GM10248 (cell line): ENCODE measurements at regions not wholly inside any gene's neighbourhood (a gene's known extent, or its start where the extent isn't known, plus 50 kb on each side); places are given as distances from the start of the nearest gene placed in this dataset.

Experiments
- CTCF ChIA-PET: fragments of 300-600 bp; sonication (Branson Sonifier 250); formaldehyde crosslinking; extraction: SDS; loops from one replicate; lab custom pipeline; 2021; ENCODE audit warnings: antibody characterized with exemption; lab: Yijun Ruan, JAX
- POLR2A ChIA-PET: fragments of 350-650 bp; sonication (Branson Sonifier 250); formaldehyde crosslinking; extraction: SDS; loops from one replicate; lab custom pipeline; 2020; ENCODE audit warnings: antibody characterized with exemption; lab: Yijun Ruan, JAX
- DNase-seq: peaks from one replicate; pipeline ENCODE4 v3.0.0; 2012; ENCODE audit errors: extremely low spot score
- TF ChIP-seq, protein P1 (sequence below): IDR thresholded peaks from 2 replicates; pipeline ENCODE4 v1.5.1; 2012; ENCODE audit warnings: mild to moderate bottlenecking, low read depth; ENCODE audit errors: extremely low read depth, missing control alignments, control extremely low read depth

DNA sequence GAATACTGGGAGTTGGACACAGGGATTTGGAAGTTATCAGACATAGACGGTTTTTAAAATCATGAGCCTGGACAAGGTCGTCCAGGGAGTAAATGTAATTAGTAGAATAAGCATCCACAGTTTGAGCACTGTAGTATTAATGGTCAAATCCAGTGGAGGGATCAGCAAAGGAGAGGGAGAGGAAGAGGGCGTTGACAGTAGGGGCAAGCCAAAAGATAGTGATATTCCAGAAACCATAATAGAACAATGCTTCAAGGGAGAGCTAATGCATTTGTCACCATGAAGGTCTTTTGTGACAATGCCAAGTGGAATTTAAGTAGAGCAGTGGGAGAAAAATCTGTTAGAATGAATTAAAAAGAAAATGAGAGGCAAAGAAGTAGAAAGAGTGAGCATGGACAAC lies 68.9 kb upstream of the SLC5A12 start:
- POLR2A ChIA-PET: no interaction called here
- TF ChIP-seq, protein P1, sequence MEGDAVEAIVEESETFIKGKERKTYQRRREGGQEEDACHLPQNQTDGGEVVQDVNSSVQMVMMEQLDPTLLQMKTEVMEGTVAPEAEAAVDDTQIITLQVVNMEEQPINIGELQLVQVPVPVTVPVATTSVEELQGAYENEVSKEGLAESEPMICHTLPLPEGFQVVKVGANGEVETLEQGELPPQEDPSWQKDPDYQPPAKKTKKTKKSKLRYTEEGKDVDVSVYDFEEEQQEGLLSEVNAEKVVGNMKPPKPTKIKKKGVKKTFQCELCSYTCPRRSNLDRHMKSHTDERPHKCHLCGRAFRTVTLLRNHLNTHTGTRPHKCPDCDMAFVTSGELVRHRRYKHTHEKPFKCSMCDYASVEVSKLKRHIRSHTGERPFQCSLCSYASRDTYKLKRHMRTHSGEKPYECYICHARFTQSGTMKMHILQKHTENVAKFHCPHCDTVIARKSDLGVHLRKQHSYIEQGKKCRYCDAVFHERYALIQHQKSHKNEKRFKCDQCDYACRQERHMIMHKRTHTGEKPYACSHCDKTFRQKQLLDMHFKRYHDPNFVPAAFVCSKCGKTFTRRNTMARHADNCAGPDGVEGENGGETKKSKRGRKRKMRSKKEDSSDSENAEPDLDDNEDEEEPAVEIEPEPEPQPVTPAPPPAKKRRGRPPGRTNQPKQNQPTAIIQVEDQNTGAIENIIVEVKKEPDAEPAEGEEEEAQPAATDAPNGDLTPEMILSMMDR: no peak
- CTCF ChIA-PET: no interaction called here
- DNase-seq: no peak

DNA sequence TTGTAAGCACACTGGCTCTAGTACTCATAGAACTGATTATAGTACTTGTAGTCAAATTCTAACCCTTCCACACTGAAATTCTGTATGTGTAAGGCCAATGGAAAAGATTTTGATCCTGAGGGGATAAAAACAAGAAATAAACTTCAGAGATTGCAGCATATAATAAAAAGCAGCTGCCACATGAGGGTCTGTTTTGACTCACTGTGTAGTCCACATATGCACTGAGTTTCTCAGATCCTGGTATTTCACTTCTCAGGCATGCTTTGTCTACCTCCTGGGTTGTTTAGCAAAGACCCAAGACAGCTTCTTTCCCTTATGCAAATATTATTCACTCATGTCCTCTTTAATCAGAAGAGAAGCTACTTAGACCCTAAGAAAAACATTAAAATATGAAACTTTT lies 71.1 kb upstream of the SLC5A12 start:
- TF ChIP-seq, protein P1: no peak
- DNase-seq: no peak
- CTCF ChIA-PET: no interaction called here
- POLR2A ChIA-PET: no interaction called here

DNA sequence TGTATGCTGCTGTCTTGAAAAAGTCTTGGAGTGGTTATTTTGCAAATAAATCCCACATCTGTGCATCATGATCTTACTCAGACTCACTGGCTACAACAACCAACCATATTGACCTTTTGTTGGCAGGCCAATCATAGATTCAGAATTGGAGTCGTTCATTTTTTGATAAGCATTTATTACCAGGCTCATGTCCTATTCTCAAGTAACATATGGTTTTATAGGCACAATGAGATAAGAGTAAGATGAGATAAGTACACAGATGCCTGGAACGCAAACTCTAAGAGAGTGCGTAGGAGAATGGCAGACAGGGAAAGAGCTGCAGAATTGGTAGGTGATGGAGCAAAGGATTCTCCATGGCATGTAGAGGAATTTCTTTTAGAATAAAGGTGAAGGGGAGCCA lies 71.6 kb upstream of the SLC5A12 start:
- ChIA-PET CTCF (no interaction called here), POLR2A (no interaction called here)
- no peak for DNase-seq
- TF ChIP-seq, protein P1: no peak

DNA sequence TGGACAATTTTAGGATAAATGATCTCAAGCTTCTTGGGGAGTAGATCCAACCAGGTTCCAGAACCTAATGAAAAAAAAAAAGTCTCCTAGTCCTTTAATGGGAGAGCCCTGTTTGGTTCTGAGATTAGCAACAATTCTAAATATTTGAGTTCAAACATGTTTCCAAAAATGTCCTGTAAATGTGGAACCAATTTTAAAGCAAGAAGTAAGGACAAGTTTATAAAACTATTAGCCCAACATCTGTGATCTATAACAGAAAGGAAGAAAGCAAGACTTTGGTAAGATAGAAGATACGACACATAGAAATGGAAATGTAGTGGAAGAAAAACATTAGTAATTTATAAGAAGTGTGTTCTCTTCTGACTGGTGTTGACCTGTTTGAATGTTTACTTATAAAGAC lies 79.7 kb upstream of the SLC5A12 start:
- no peak for DNase-seq
- TF ChIP-seq, protein P1: no peak
- ChIA-PET POLR2A (no interaction called here), CTCF (no interaction called here)

DNA sequence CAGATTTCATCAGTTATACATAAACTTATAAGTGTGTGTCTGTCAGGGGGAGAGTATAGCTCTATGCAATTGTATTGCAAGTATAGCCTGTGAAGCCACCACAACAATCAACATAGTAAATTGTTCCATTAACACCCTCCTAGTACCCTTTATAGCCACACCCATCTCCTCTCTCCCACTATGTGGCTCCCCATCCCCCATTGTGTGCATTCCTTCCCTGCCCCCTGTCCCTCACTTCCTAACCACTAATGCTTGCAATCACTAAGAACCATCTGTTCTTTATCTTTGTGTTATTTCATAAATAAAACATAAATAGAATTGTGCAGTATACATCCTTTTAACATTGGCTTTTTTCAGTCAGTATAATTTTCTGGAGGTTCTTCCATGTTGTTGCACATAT lies 83.1 kb upstream of the SLC5A12 start:
- DNase-seq: no peak
- TF ChIP-seq, protein P1: no peak
- CTCF ChIA-PET: no interaction called here
- POLR2A ChIA-PET: no interaction called here

DNA sequence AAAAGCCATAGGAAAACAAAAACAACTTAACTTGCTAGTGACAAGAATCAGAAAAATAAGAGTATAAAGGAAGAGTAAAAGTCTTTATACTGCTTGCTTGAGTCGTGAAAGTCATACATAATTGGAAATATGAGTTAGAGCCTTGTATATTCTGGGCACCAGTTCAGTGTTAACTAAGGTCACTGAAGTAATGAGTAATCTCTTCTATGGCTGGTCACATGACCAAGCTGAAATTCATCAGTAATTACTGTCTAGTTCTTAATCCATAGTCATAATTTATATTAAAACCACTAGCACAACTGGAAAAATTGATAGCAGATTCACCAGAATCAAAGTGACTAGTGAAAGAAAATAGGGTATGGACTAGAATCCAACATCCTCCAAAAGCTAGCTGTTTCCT lies 84.4 kb upstream of the SLC5A12 start:
- CTCF ChIA-PET: no interaction called here

More for the DNA sequence above, 84.4 kb upstream of the SLC5A12 start:
- POLR2A ChIA-PET: no interaction called here
- DNase-seq: no peak
- TF ChIP-seq, protein P1: no peak
